IMR-90 (cell line): ENCODE measurements at regions not wholly inside any gene's neighbourhood (a gene's known extent, or its start where the extent isn't known, plus 50 kb on each side); places are given as distances from the start of the nearest gene placed in this dataset.

Source experiments
- BHLHE40 ChIP-seq: fragments of 150-350 bp; IDR thresholded peaks from 2 replicates; pipeline ENCODE4 v1.6.1; 2016; ENCODE audit warnings: mild to moderate bottlenecking, low read depth, low read length
- CHD1 ChIP-seq: IDR thresholded peaks from 2 replicates; pipeline ENCODE4 v1.6.1; 2012; ENCODE audit warnings: low read depth, low read length, improper control_type of control experiment
- CTCF ChIP-seq: conservative IDR thresholded peaks from 2 replicates; pipeline ENCODE4 v1.5.1; 2012; ENCODE audit warnings: mild to moderate bottlenecking, low read depth, low read length, improper control_type of control experiment
- ELK1 ChIP-seq: fragments of 150-350 bp; IDR thresholded peaks from 2 replicates; pipeline ENCODE4 v1.6.1; 2016; ENCODE audit warnings: low read depth, mild to moderate bottlenecking, low read length, moderate library complexity, borderline replicate concordance
- FOS ChIP-seq: fragments of 150-350 bp; IDR thresholded peaks from 2 replicates; pipeline ENCODE4 v1.6.1; 2016; ENCODE audit warnings: low read depth, low read length
- MAFK ChIP-seq: IDR thresholded peaks from 2 replicates; pipeline ENCODE4 v1.6.1; 2012; ENCODE audit warnings: low read depth, low read length, improper control_type of control experiment
- MAZ ChIP-seq: IDR thresholded peaks from 2 replicates; pipeline ENCODE4 v1.6.1; 2012; ENCODE audit warnings: low read depth, mild to moderate bottlenecking, low read length, improper control_type of control experiment, moderate library complexity, borderline replicate concordance
- MXI1 ChIP-seq: IDR thresholded peaks from 2 replicates; pipeline ENCODE4 v1.6.1; 2012; ENCODE audit warnings: low read depth, mild to moderate bottlenecking, low read length, moderate library complexity, borderline replicate concordance
- POLR2A ChIP-seq: IDR thresholded peaks from 2 replicates; pipeline ENCODE4 v1.6.1; 2012; ENCODE audit warnings: mild to moderate bottlenecking, low read depth, low read length
- RCOR1 ChIP-seq: IDR thresholded peaks from 2 replicates; pipeline ENCODE4 v1.6.1; 2012; ENCODE audit warnings: mild to moderate bottlenecking, low read length, improper control_type of control experiment; ENCODE audit not compliant: insufficient replicate concordance
- RFX5 ChIP-seq: IDR thresholded peaks from 2 replicates; pipeline ENCODE4 v1.8.0; 2012; ENCODE audit warnings: low read depth, mild to moderate bottlenecking, low read length, moderate library complexity
- SMC3 ChIP-seq: fragments of 150-350 bp; IDR thresholded peaks from 2 replicates; pipeline ENCODE4 v1.6.1; 2016; ENCODE audit warnings: low read depth, mild to moderate bottlenecking, antibody characterized with exemption, low read length, moderate library complexity
- TF ChIP-seq, protein P1 (sequence below): fragments of 150-350 bp; IDR thresholded peaks from 2 replicates; pipeline ENCODE4 v1.6.1; 2017; ENCODE audit warnings: mild to moderate bottlenecking, antibody characterized with exemption, low read length, low read depth

- no peak for TF ChIP-seq POLR2A
- no peak for TF ChIP-seq CTCF
- no peak for TF ChIP-seq RFX5
- no peak for TF ChIP-seq BHLHE40
- TF ChIP-seq MXI1 = no peak
- no peak for TF ChIP-seq RCOR1
- TF ChIP-seq FOS = no peak
- TF ChIP-seq, protein P1, sequence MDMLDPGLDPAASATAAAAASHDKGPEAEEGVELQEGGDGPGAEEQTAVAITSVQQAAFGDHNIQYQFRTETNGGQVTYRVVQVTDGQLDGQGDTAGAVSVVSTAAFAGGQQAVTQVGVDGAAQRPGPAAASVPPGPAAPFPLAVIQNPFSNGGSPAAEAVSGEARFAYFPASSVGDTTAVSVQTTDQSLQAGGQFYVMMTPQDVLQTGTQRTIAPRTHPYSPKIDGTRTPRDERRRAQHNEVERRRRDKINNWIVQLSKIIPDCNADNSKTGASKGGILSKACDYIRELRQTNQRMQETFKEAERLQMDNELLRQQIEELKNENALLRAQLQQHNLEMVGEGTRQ = no peak
- TF ChIP-seq SMC3 = no peak
- no peak for TF ChIP-seq ELK1
- TF ChIP-seq MAFK = no peak
- no peak for TF ChIP-seq CHD1
- no peak for TF ChIP-seq MAZ
Measured at GRCh38 chr2:74036010-74036409, 51.3 kb downstream of the TET3 start.
